GM12873 (cell line): ENCODE measurements at regions not wholly inside any gene's neighbourhood (a gene's known extent, or its start where the extent isn't known, plus 50 kb on each side); places are given as distances from the start of the nearest gene placed in this dataset.
A peak's percentile ranks its signal among the peaks of the same experiment; 100 is the strongest.

ENCODE experiments used
- TF ChIP-seq, protein P1 (sequence below): IDR thresholded peaks from 2 replicates; pipeline ENCODE4 v1.5.1; 2012; ENCODE audit warnings: low read depth, mild to moderate bottlenecking, moderate library complexity, low read length, control low read depth; ENCODE audit not compliant: insufficient read depth; ENCODE audit errors: missing control alignments

DNA sequence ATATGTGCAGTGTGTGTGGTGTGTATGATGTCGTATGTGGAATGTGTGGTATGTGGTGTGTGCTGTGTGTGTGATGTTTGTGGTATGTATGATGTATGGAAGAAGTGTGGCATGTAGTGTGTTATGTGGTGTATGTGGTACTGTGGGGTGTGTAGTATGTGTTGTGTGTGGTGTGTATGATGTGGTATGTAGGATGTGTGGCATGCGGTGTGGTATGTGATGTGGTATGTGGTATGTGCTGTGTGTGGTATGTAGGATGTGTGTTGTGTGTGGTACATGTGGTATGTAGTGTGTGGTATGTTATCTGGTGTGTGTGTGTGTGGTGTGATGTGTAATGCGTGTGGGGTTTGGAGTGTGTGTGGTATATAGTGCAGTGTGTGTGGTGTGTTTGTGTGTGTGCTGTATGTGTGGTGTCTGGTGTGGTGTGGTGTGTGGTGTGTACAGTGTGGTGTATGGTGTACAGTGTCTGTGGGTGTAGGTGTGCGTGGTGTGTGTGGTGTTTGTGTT is 129.6 kb downstream of the ATP6V0E2 start:
- TF ChIP-seq, protein P1, sequence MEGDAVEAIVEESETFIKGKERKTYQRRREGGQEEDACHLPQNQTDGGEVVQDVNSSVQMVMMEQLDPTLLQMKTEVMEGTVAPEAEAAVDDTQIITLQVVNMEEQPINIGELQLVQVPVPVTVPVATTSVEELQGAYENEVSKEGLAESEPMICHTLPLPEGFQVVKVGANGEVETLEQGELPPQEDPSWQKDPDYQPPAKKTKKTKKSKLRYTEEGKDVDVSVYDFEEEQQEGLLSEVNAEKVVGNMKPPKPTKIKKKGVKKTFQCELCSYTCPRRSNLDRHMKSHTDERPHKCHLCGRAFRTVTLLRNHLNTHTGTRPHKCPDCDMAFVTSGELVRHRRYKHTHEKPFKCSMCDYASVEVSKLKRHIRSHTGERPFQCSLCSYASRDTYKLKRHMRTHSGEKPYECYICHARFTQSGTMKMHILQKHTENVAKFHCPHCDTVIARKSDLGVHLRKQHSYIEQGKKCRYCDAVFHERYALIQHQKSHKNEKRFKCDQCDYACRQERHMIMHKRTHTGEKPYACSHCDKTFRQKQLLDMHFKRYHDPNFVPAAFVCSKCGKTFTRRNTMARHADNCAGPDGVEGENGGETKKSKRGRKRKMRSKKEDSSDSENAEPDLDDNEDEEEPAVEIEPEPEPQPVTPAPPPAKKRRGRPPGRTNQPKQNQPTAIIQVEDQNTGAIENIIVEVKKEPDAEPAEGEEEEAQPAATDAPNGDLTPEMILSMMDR, result no peak

DNA sequence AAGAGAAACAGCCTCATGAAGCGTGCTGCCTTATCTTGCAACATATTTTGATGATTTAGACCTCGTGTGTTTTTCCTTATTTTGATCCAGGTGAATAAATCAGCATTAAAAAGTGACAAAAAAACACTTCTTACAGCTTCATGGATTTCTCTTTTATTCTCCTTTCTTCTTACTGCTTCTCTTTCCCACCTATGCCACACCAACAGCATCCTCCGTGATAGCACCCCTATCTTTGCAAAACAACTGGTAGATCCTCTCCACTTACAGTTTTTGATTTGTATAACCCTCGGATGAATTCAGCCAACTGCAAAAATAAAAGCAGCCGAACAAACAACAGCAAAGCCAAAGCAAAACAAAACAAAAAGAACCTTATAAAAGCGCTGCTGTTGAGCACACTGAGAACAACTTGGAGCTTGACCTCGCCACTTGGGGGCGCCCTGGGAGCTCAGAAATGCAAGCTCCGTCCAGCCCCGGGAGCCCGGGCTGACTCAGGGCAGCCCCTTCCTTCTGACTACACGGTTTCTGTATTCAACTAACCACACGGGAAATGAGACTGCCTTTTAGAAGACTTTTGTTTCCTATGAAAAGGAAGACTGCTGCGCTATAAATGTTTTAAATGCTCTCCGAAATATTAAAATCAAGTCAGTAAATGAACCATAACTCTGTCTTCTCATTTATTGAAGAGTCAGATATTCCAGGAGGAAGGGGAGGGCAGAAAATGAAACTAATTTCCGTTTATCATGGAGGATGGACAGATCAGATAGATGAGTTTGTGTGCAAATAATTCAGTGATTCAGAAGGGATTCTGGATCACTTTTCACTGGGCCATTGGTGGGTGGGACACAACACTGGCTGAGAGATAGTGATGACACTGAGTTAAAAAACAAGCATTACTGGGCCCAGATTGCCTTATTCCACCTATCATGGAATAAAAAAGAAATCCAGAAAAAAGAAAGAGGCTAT is 186.8 kb downstream of the ATP6V0E2 start:
- TF ChIP-seq, protein P1, result peak; percentile 40
